ENCODE measurements at regions not wholly inside any gene's neighbourhood (a gene's known extent, or its start where the extent isn't known, plus 50 kb on each side); places are given as distances from the start of the nearest gene placed in this dataset.

DNA sequence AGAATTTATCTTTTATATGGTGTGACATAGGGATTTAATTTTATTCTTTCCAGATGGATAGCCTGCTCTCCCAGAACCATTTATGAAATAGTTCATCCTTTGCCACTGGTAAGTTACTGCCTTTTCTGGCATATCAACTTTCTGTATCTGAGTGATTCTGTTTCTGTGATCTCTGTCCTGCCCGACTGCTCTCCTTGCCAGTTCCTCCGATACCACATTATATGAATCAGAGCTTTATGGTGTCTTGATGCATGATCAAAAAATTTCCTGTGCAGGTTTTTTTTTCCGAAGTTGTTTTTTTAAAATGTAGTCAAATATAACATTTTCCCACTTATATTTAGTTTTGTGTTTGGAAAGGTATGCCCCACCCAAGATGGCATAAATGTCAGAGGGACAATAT lies 242.5 kb downstream of the CYP26B1 start:
- no TSS peak for BruUV-seq (replicated peaks)
- TF ChIP-seq JUND (IDR thresholded peaks at IDR 0.05; ENCODE audit: borderline replicate concordance, low read depth, low read length), result no peak
- no peak for TF ChIP-seq JUND (tag; IDR thresholded peaks at IDR 0.05; ENCODE audit: borderline replicate concordance, low read depth, low read length)
- no peak for TF ChIP-seq BRF1 (IDR thresholded peaks at IDR 0.05; ENCODE audit: borderline replicate concordance, extremely low read depth, insufficient read length)
- TF ChIP-seq ZZZ3 (IDR thresholded peaks at IDR 0.05), result no peak
- intact Hi-C loops (cut with micrococcal nuclease), result no loop called here
- no peak overlapping the region for H3K27ac ChIP-seq (ENCODE audit: extremely low read depth, low read depth, low read length)
- ATAC-seq (no peak), FAIRE-seq (no peak), DNase-seq (ENCODE audit: extremely low read depth in 1 of 4, low spot score in 3 of 4) (no peak)
- H3K36me3 ChIP-seq (ENCODE audit: control insufficient read depth, insufficient read depth, low read length), result no peaks in the 10 kb centered on the region
- H3K9me1 ChIP-seq (ENCODE audit: control insufficient read depth, insufficient read depth, low read length), result no peaks in the 10 kb centered on the region
- no peaks in the 10 kb centered on the region for H3K27me3 ChIP-seq (ENCODE audit: control insufficient read depth in 2 of 2, insufficient read depth in 2 of 2, low read length in 2 of 2)
- H2AFZ ChIP-seq (ENCODE audit: low read depth, low read length), result no peak overlapping the region
- no peaks in the 10 kb centered on the region for H3K4me1 ChIP-seq (replicated peaks in 1 of 2; ENCODE audit: control insufficient read depth in 2 of 2, insufficient read depth in 2 of 2, low read length in 2 of 2)
- 5% methylated on average over 3 of the region's 3 CpGs for WGBS (ENCODE audit: insufficient coverage, low coverage, missing lambda C conversion rate)
- no peak overlapping the region for H3K9ac ChIP-seq (ENCODE audit: insufficient read depth in 1 of 2, low read depth in 2 of 2, low read length in 2 of 2)
- H3K79me2 ChIP-seq (ENCODE audit: control insufficient read depth, insufficient read depth, low read length), result no peaks in the 10 kb centered on the region
- H3K4me3 ChIP-seq, result no peak overlapping the region
- POLR2A ChIA-PET, result no interaction called here
- CTCF ChIA-PET (ENCODE audit: low intra/inter-chr PET ratio), result no interaction called here
- no peak overlapping the region for H3K4me2 ChIP-seq (ENCODE audit: insufficient read depth, low read length)
- in situ Hi-C loops (cut with MboI), result no loop called here
- H4K20me1 ChIP-seq (replicated peaks; ENCODE audit: control insufficient read depth, insufficient read depth, low read length), result no peaks in the 10 kb centered on the region
- no peaks in the 10 kb centered on the region for H3K9me3 ChIP-seq (replicated peaks; ENCODE audit: control insufficient read depth, insufficient read depth, low read depth, low read length)

- H3K36me3 ChIP-seq (ENCODE audit: control insufficient read depth, insufficient read depth, low read length), result no peaks in the 10 kb centered on the region
- DNase-seq (ENCODE audit: extremely low read depth in 1 of 4, low spot score in 3 of 4) (no peak), FAIRE-seq (no peak), ATAC-seq (no peak)
- H2AFZ ChIP-seq (ENCODE audit: low read depth, low read length), result no peak overlapping the region
- ChIA-PET CTCF (ENCODE audit: low intra/inter-chr PET ratio) (no interaction called here), POLR2A (no interaction called here)
- H3K27ac ChIP-seq (ENCODE audit: extremely low read depth, low read depth, low read length), result no peak overlapping the region
- intact Hi-C loops (cut with micrococcal nuclease), result no loop called here
- H3K27me3 ChIP-seq (ENCODE audit: control insufficient read depth in 2 of 2, insufficient read depth in 2 of 2, low read length in 2 of 2), result peaks cover 5 to 7% of the 10 kb centered on the region in 2 experiments
- H4K20me1 ChIP-seq (replicated peaks; ENCODE audit: control insufficient read depth, insufficient read depth, low read length), result no peaks in the 10 kb centered on the region; the same call in 1 of the 2 replicates
- no peak overlapping the region for H3K4me2 ChIP-seq (ENCODE audit: insufficient read depth, low read length)
- no peak for TF ChIP-seq ZNF354B (CRISPR knock-in tag; IDR thresholded peaks at IDR 0.05)
- H3K9ac ChIP-seq (ENCODE audit: insufficient read depth in 1 of 2, low read depth in 2 of 2, low read length in 2 of 2), result no peak overlapping the region
- no peaks in the 10 kb centered on the region for H3K9me3 ChIP-seq (replicated peaks; ENCODE audit: control insufficient read depth, insufficient read depth, low read depth, low read length)
- WGBS (ENCODE audit: insufficient coverage, low coverage, missing lambda C conversion rate), result 10% methylated on average over 1 of the region's 1 CpG
- in situ Hi-C loops (cut with MboI), result no loop called here
- no peaks in the 10 kb centered on the region for H3K79me2 ChIP-seq (ENCODE audit: control insufficient read depth, insufficient read depth, low read length)
- no peaks in the 10 kb centered on the region for H3K9me1 ChIP-seq (ENCODE audit: control insufficient read depth, insufficient read depth, low read length)
- no TSS peak for BruUV-seq (replicated peaks)
- H3K4me3 ChIP-seq, result no peak overlapping the region
- no peaks in the 10 kb centered on the region; a peak in 1 of 5 replicates for H3K4me1 ChIP-seq (replicated peaks in 1 of 2; ENCODE audit: control insufficient read depth in 2 of 2, insufficient read depth in 2 of 2, low read length in 2 of 2)
These were observed 243.8 kb downstream of the CYP26B1 start for GRCh38 chr2:71903841-71904240.

Measured in K562 (cell line).